ENCODE measurements at regions not wholly inside any gene's neighbourhood (a gene's known extent, or its start where the extent isn't known, plus 50 kb on each side); places are given as distances from the start of the nearest gene placed in this dataset.

GRCh38 chr4:26233350-26233749 is 87.5 kb upstream of the RBPJ start:
- DNase-seq (no peak), ATAC-seq (replicated peaks in 1 of 4) (no peak)
- H3K27me3 ChIP-seq (replicated peaks in 1 of 2; ENCODE audit: control insufficient read depth in 2 of 2, extremely low read depth in 1 of 2, insufficient read depth in 2 of 2, low read length in 1 of 2): no peaks in the 10 kb centered on the region
- peaks cover 0 to 9% of the 10 kb centered on the region in 2 experiments for H3K4me1 ChIP-seq (ENCODE audit: control insufficient read depth in 1 of 2, extremely low read depth in 1 of 2, insufficient read depth in 2 of 2, low read length in 2 of 2)
- 54% methylated on average over 4 of the region's 5 CpGs for WGBS (ENCODE audit: insufficient coverage)
- H3K9me3 ChIP-seq: no peaks in the 10 kb centered on the region
- Mint-ChIP-seq H3K36me3 (no peaks in the 10 kb centered on the region), H3K4me3 (peak overlapping the region in 2 of 3 donors; percentile 10 to 12), H3K9me3 (no peaks in the 10 kb centered on the region), H3K4me1 (peaks cover 14 to 18% (median 17%) of the 10 kb centered on the region in 3 donors), H3K27me3 (peaks cover 0 to 13% of the 10 kb centered on the region in 2 donors), H3K27ac (peak overlapping the region; percentile 23 to 79)
- ChIA-PET CTCF (interaction anchor here in 1 of 2 donors (0.5 to 0.6 kb wide), 2 partner anchors 457 to 479 kb away, joined by 4 to 5 read pairs; no protein-coding TSS in a partner anchor), POLR2A (no interaction called here)
- no peaks in the 10 kb centered on the region for H3K36me3 ChIP-seq (ENCODE audit: control insufficient read depth in 2 of 2, extremely low read depth in 1 of 2, insufficient read depth in 1 of 2, low read length in 1 of 2)
- no peak overlapping the region for H3K4me3 ChIP-seq (ENCODE audit: control insufficient read depth in 1 of 2, extremely low read depth in 1 of 2, low read length in 1 of 2)
- no peak overlapping the region for H3K27ac ChIP-seq (ENCODE audit: low read length)

DNA sequence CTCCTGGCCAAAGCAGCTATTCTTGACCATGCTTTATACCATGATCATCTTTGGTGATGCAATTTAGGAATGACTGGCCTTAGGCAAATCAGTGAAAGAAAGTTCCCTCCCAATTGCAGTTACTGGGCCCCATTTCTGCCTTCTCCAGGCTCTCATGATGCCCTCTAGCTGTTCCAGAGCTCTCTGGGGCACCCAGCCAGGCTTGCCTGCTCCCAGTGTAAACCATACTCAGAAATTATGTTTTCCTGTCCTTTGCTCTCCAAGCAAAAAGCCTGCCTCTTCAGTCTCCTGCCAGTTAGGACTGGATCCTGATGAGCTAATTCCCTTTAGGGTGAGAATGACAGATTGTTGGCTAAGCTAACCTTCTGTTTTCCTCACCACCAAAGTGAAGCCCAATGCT is 85.3 kb upstream of the RBPJ start:
- peaks cover 14 to 18% (median 17%) of the 10 kb centered on the region in 3 donors for H3K4me1 Mint-ChIP-seq
- H3K27me3 Mint-ChIP-seq: peaks cover 0 to 16% of the 10 kb centered on the region in 2 donors
- no peak overlapping the region for H3K27ac Mint-ChIP-seq
- no peak overlapping the region for H3K4me3 ChIP-seq (ENCODE audit: control insufficient read depth in 1 of 2, extremely low read depth in 1 of 2, low read length in 1 of 2)
- H3K9me3 ChIP-seq: no peaks in the 10 kb centered on the region
- no peak for ATAC-seq (replicated peaks in 1 of 4)
- ChIA-PET POLR2A (no interaction called here), CTCF (no interaction called here)
- no peak overlapping the region for H3K27ac ChIP-seq (ENCODE audit: low read length)
- H3K9me3 Mint-ChIP-seq: no peaks in the 10 kb centered on the region
- H3K27me3 ChIP-seq (replicated peaks in 1 of 2; ENCODE audit: control insufficient read depth in 2 of 2, extremely low read depth in 1 of 2, insufficient read depth in 2 of 2, low read length in 1 of 2): no peaks in the 10 kb centered on the region
- no peak for DNase-seq
- peaks cover 0 to 9% of the 10 kb centered on the region in 2 experiments for H3K4me1 ChIP-seq (ENCODE audit: control insufficient read depth in 1 of 2, extremely low read depth in 1 of 2, insufficient read depth in 2 of 2, low read length in 2 of 2)
- no peaks in the 10 kb centered on the region for H3K36me3 ChIP-seq (ENCODE audit: control insufficient read depth in 2 of 2, extremely low read depth in 1 of 2, insufficient read depth in 1 of 2, low read length in 1 of 2)
- no peaks in the 10 kb centered on the region for H3K36me3 Mint-ChIP-seq
- H3K4me3 Mint-ChIP-seq: no peak overlapping the region

GRCh38 chr4:26237916-26238315 is 82.9 kb upstream of the RBPJ start:
- CTCF ChIA-PET: no interaction called here
- Mint-ChIP-seq H3K27me3 (peaks cover 0 to 7% of the 10 kb centered on the region in 2 donors), H3K27ac (no peak overlapping the region), H3K4me1 (peaks cover 14 to 15% (median 14%) of the 10 kb centered on the region in 3 donors), H3K4me3 (no peak overlapping the region), H3K36me3 (no peaks in the 10 kb centered on the region), H3K9me3 (no peaks in the 10 kb centered on the region)
- H3K36me3 ChIP-seq (ENCODE audit: control insufficient read depth in 2 of 2, extremely low read depth in 1 of 2, insufficient read depth in 1 of 2, low read length in 1 of 2): no peaks in the 10 kb centered on the region
- no peak overlapping the region for H3K27ac ChIP-seq (ENCODE audit: low read length)
- DNase-seq: no peak
- 100% methylated on average over 1 of the region's 5 CpGs for WGBS (ENCODE audit: insufficient coverage)
- peaks cover 0 to 9% of the 10 kb centered on the region in 2 experiments for H3K4me1 ChIP-seq (ENCODE audit: control insufficient read depth in 1 of 2, extremely low read depth in 1 of 2, insufficient read depth in 2 of 2, low read length in 2 of 2)
- no peak overlapping the region for H3K4me3 ChIP-seq (ENCODE audit: control insufficient read depth in 1 of 2, extremely low read depth in 1 of 2, low read length in 1 of 2)
- POLR2A ChIA-PET: interaction anchor here in 1 of 2 donors (0.6 kb wide), 1 partner anchor 15 kb away, joined by 4 read pairs; no protein-coding TSS in a partner anchor
- H3K9me3 ChIP-seq: no peaks in the 10 kb centered on the region
- no peaks in the 10 kb centered on the region for H3K27me3 ChIP-seq (replicated peaks in 1 of 2; ENCODE audit: control insufficient read depth in 2 of 2, extremely low read depth in 1 of 2, insufficient read depth in 2 of 2, low read length in 1 of 2)
- ATAC-seq (replicated peaks in 1 of 4): no peak

- H3K4me1 ChIP-seq (ENCODE audit: control insufficient read depth in 1 of 2, extremely low read depth in 1 of 2, insufficient read depth in 2 of 2, low read length in 2 of 2): peaks cover 0 to 7% of the 10 kb centered on the region in 2 experiments
- H3K9me3 ChIP-seq: no peaks in the 10 kb centered on the region
- DNase-seq: no peak
- no peak for ATAC-seq (replicated peaks in 1 of 4)
- H3K27me3 ChIP-seq (replicated peaks in 1 of 2; ENCODE audit: control insufficient read depth in 2 of 2, extremely low read depth in 1 of 2, insufficient read depth in 2 of 2, low read length in 1 of 2): no peaks in the 10 kb centered on the region
- Mint-ChIP-seq H3K9me3 (no peaks in the 10 kb centered on the region), H3K4me1 (peaks cover 10% of the 10 kb centered on the region in 3 donors), H3K36me3 (no peaks in the 10 kb centered on the region), H3K27me3 (peaks cover 0 to 7% of the 10 kb centered on the region in 2 donors), H3K27ac (no peak overlapping the region), H3K4me3 (no peak overlapping the region)
- no peak overlapping the region for H3K4me3 ChIP-seq (ENCODE audit: control insufficient read depth in 1 of 2, extremely low read depth in 1 of 2, low read length in 1 of 2)
- no peak overlapping the region for H3K27ac ChIP-seq (ENCODE audit: low read length)
- 89% methylated on average over 4 of the region's 4 CpGs for WGBS (ENCODE audit: insufficient coverage)
- H3K36me3 ChIP-seq (ENCODE audit: control insufficient read depth in 2 of 2, extremely low read depth in 1 of 2, insufficient read depth in 1 of 2, low read length in 1 of 2): no peaks in the 10 kb centered on the region
- CTCF ChIA-PET: no interaction called here
- POLR2A ChIA-PET: no interaction called here
Measured at GRCh38 chr4:26238426-26238777, 82.4 kb upstream of the RBPJ start.

- Mint-ChIP-seq H3K27ac (no peak overlapping the region), H3K27me3 (peaks cover 0 to 7% of the 10 kb centered on the region in 2 donors), H3K4me3 (no peak overlapping the region), H3K4me1 (peaks cover 4% of the 10 kb centered on the region in 3 donors), H3K36me3 (no peaks in the 10 kb centered on the region), H3K9me3 (no peaks in the 10 kb centered on the region)
- ChIA-PET POLR2A (no interaction called here), CTCF (no interaction called here)
- Histone ChIP-seq H3K27ac (ENCODE audit: low read length) (no peak overlapping the region), H3K36me3 (ENCODE audit: control insufficient read depth in 2 of 2, extremely low read depth in 1 of 2, insufficient read depth in 1 of 2, low read length in 1 of 2) (no peaks in the 10 kb centered on the region), H3K27me3 (replicated peaks in 1 of 2; ENCODE audit: control insufficient read depth in 2 of 2, extremely low read depth in 1 of 2, insufficient read depth in 2 of 2, low read length in 1 of 2) (no peaks in the 10 kb centered on the region), H3K4me3 (ENCODE audit: control insufficient read depth in 1 of 2, extremely low read depth in 1 of 2, low read length in 1 of 2) (no peak overlapping the region), H3K4me1 (ENCODE audit: control insufficient read depth in 1 of 2, extremely low read depth in 1 of 2, insufficient read depth in 2 of 2, low read length in 2 of 2) (peaks cover 0 to 1% of the 10 kb centered on the region in 2 experiments), H3K9me3 (no peaks in the 10 kb centered on the region)
- 92% methylated on average over 9 of the region's 12 CpGs for WGBS (ENCODE audit: insufficient coverage)
- DNase-seq (no peak), ATAC-seq (replicated peaks in 1 of 4) (no peak)
Measured at GRCh38 chr4:26238778-26239679, 81.8 kb upstream of the RBPJ start.

DNA sequence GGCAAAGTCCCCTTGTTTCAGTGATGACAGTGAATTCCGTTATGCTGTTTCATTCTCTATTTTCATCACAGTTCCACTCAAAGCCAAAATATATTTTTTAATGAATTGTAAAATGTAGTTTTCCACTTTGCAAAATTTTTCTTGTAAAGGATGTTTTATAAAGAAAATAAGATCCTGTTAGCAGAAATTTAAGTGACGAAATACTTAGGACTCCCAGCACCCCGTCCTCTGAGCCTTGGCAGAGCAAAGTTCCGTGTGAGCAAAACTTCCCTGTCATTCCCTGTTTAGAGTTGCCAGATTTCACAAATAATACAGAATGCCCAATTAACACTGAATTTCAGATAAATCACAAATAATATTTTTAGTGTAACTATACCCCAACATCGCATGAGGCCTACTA is 81.0 kb upstream of the RBPJ start:
- H3K4me3 ChIP-seq (ENCODE audit: control insufficient read depth in 1 of 2, extremely low read depth in 1 of 2, low read length in 1 of 2): no peak overlapping the region
- Mint-ChIP-seq H3K4me1 (no peaks in the 10 kb centered on the region), H3K27ac (no peak overlapping the region), H3K36me3 (no peaks in the 10 kb centered on the region), H3K4me3 (no peak overlapping the region), H3K27me3 (peaks cover 0 to 7% of the 10 kb centered on the region in 2 donors), H3K9me3 (no peaks in the 10 kb centered on the region)
- H3K9me3 ChIP-seq: no peaks in the 10 kb centered on the region
- WGBS (ENCODE audit: insufficient coverage): 100% methylated on average over 1 of the region's 5 CpGs
- H3K27me3 ChIP-seq (replicated peaks in 1 of 2; ENCODE audit: control insufficient read depth in 2 of 2, extremely low read depth in 1 of 2, insufficient read depth in 2 of 2, low read length in 1 of 2): no peaks in the 10 kb centered on the region
- ATAC-seq (replicated peaks in 1 of 4): no peak
- ChIA-PET POLR2A (no interaction called here), CTCF (no interaction called here)
- H3K36me3 ChIP-seq (ENCODE audit: control insufficient read depth in 2 of 2, extremely low read depth in 1 of 2, insufficient read depth in 1 of 2, low read length in 1 of 2): no peaks in the 10 kb centered on the region
- no peak for DNase-seq
- no peak overlapping the region for H3K27ac ChIP-seq (ENCODE audit: low read length)
- H3K4me1 ChIP-seq (ENCODE audit: control insufficient read depth in 1 of 2, extremely low read depth in 1 of 2, insufficient read depth in 2 of 2, low read length in 2 of 2): no peaks in the 10 kb centered on the region
